Motor neuron (in vitro differentiated cells): ENCODE measurements at regions not wholly inside any gene's neighbourhood (a gene's known extent, or its start where the extent isn't known, plus 50 kb on each side); places are given as distances from the start of the nearest gene placed in this dataset.

Experiments
- ATAC-seq, 8 experiments: fragments of 200-7000 bp; cut with Tn5 transposase; replicated peaks in 6 of 8; 2 replicates each; pipeline ENCODE4 v1.8.0; 2021; ENCODE audit warnings: mild to moderate bottlenecking in 8 of 8, moderate library complexity in 8 of 8
- H3K27ac ChIP-seq, 2 donors: fragments of 250-450 bp; sonication (Bioruptor Pico); 2 replicates each; pipeline ENCODE4 v1.9.0; 2021; ENCODE audit warnings: antibody characterized with exemption in 2 of 2, mild to moderate bottlenecking in 2 of 2, moderate library complexity in 1 of 2
- H3K4me1 ChIP-seq, 2 donors: fragments of 250-450 bp; sonication (Bioruptor Pico); replicated peaks in 1 of 2; 2 replicates each; pipeline ENCODE4 v1.6.1; 2021; ENCODE audit warnings: antibody characterized with exemption in 2 of 2, mild to moderate bottlenecking in 2 of 2, moderate library complexity in 1 of 2
- H3K4me3 ChIP-seq, 5 donors: fragments of 250-450 bp; sonication (Bioruptor Pico); 2 replicates each; pipeline ENCODE4 v1.9.0; 2021; ENCODE audit warnings: antibody characterized with exemption in 5 of 5, mild to moderate bottlenecking in 5 of 5, moderate library complexity in 4 of 5
- WGBS, 10 experiments: fragments of 450-650 bp; shearing (Covaris generic); methylation state at CpG; one replicate each; pipeline ENCODE4 v1.0.0; 2022; 5-methylcytosine and 5-hydroxymethylcytosine counted together
- in situ Hi-C, 9 experiments: fragments of 400-800 bp; cut with MboI; loops; one replicate each; pipeline ENCODE4 v1.15.0; 2021; ENCODE audit warnings: low sequenced_read_pairs in 9 of 9, low pct_unique_long_range_greater_than_20kb in 2 of 9; ENCODE audit not compliant: unreplicated experiment in 9 of 9

- Histone ChIP-seq H3K4me1 (peaks cover 0 to 6% of the 10 kb centered on the region in 2 donors), H3K27ac (no peak overlapping the region), H3K4me3 (no peak overlapping the region)
- WGBS, 10 experiments, result 13 to 100% (median 70%) methylated on average over 1 to 3 of the region's 3 CpGs; no CpG with 5 or more reads in 2 of the 10 experiments
- in situ Hi-C loops, result no loop called here
- ATAC-seq, result peak in 3 of 8 experiments; percentile 68 to 82 (median 76)
Measured at GRCh38 chr4:177005674-177006230, 213.0 kb upstream of the VEGFC start.

GRCh38 chr4:177006331-177006730 is 213.6 kb upstream of the VEGFC start:
- Histone ChIP-seq H3K4me1 (peaks cover 0 to 4% of the 10 kb centered on the region in 2 donors), H3K4me3 (no peak overlapping the region), H3K27ac (no peak overlapping the region)
- ATAC-seq, result no peak
- in situ Hi-C loops, result no loop called here

GRCh38 chr4:177008071-177008835 is 215.5 kb upstream of the VEGFC start:
- in situ Hi-C loops, result no loop called here
- no peak for ATAC-seq
- H3K27ac ChIP-seq, result no peak overlapping the region
- H3K4me3 ChIP-seq, result no peak overlapping the region
- H3K4me1 ChIP-seq, result no peaks in the 10 kb centered on the region
- 75 to 100% (median 90%) methylated on average over 1 of the region's 1 CpG; no CpG with 5 or more reads in 2 of the 10 experiments for WGBS, 10 experiments

GRCh38 chr4:177008836-177009501 is 216.2 kb upstream of the VEGFC start:
- in situ Hi-C loops, result no loop called here
- ATAC-seq, result no peak
- Histone ChIP-seq H3K4me1 (no peaks in the 10 kb centered on the region), H3K4me3 (no peak overlapping the region), H3K27ac (no peak overlapping the region)
- 43 to 100% (median 81%) methylated on average over 2 to 4 of the region's 4 CpGs for WGBS, 10 experiments

GRCh38 chr4:177010418-177010817 is 217.7 kb upstream of the VEGFC start:
- no peak overlapping the region for H3K27ac ChIP-seq
- H3K4me1 ChIP-seq, result no peaks in the 10 kb centered on the region
- 43 to 100% (median 75%) methylated on average over 1 to 2 of the region's 2 CpGs; no CpG with 5 or more reads in 4 of the 10 experiments for WGBS, 10 experiments
- H3K4me3 ChIP-seq, result no peak overlapping the region
- peak in 2 of 8 experiments; percentile 9 to 55 for ATAC-seq
- in situ Hi-C loops, result no loop called here

GRCh38 chr4:177012918-177013545 is 220.3 kb upstream of the VEGFC start:
- in situ Hi-C loops, result no loop called here
- WGBS, 10 experiments, result 17 to 92% (median 72%) methylated on average over 1 of the region's 1 CpG; no CpG with 5 or more reads in 4 of the 10 experiments
- H3K4me1 ChIP-seq, result no peaks in the 10 kb centered on the region
- no peak overlapping the region for H3K27ac ChIP-seq
- ATAC-seq, result no peak
- no peak overlapping the region for H3K4me3 ChIP-seq

DNA sequence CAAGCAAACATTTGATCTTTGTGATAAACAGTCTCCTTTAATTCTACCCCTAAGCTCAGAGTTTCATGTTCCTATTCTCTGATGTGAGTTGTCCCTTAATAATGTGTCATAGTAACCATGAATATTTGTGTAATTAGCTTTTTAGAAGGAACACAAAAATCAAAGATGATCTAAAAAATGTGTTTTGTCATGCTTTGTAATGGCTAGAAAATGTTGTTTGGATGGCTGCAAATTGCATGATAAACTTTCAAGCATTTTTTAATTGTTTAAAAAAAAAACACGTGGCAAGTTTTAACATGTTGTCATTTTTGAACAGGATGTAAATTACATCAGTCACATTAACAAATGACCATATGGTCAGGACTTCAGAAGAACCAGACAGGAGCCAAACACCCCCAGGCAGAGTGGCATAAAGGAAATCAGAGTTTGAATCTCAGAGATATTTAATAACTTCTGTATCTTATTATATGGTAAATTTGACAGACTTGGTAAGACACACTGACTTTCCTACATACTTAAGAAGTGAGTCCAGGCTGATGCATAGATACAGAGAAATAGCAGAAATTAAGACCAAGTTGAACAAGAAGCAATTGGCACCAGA is 223.9 kb upstream of the VEGFC start:
- peak in 2 of 8 experiments; percentile 78 to 81 for ATAC-seq
- in situ Hi-C loops, result no loop called here
- 0 to 73% (median 42%) methylated on average over 1 of the region's 1 CpG; no CpG with 5 or more reads in 1 of the 10 experiments for WGBS, 10 experiments
- Histone ChIP-seq H3K4me1 (no peaks in the 10 kb centered on the region), H3K27ac (no peak overlapping the region), H3K4me3 (no peak overlapping the region)

DNA sequence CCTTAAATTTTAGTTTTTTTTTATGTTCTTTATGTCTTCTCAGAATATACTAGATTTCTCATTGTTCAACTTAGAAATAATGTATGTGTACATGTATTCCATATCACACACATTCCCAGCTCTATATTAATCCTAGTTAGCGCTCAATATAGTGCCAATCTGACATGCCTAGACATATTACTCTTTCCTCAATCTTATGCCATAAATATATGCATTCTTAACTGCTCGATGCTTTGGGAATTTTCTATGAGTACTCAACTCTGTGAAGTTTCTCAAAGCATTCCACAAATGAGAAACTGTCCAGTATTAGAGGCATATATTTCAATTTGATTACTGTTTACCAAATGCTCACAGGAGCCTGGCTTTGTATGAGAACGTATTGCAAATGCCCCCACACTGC is 231.2 kb upstream of the VEGFC start:
- WGBS, 10 experiments, result 33 to 100% (median 57%) methylated on average over 1 to 3 of the region's 3 CpGs; no CpG with 5 or more reads in 1 of the 10 experiments
- no peak for ATAC-seq
- H3K27ac ChIP-seq, result no peak overlapping the region

GRCh38 chr4:177032341-177032740 is 239.6 kb upstream of the VEGFC start:
- in situ Hi-C loops, result loop anchor here in 3 of 9 experiments (25.0 kb wide), 3 partner anchors 245 to 645 kb away; partner anchors contain the start of gene VEGFC (in 1 of the 3)
- Histone ChIP-seq H3K4me1 (no peaks in the 10 kb centered on the region), H3K27ac (no peak overlapping the region), H3K4me3 (no peak overlapping the region)
- ATAC-seq, result no peak
- 40 to 100% (median 86%) methylated on average over 1 of the region's 1 CpG; no CpG with 5 or more reads in 3 of the 10 experiments for WGBS, 10 experiments

More for the DNA sequence above, 231.2 kb upstream of the VEGFC start:
- in situ Hi-C loops, result no loop called here
- Histone ChIP-seq H3K4me1 (no peaks in the 10 kb centered on the region), H3K4me3 (no peak overlapping the region)

GRCh38 chr4:177033135-177033534 is 240.4 kb upstream of the VEGFC start:
- in situ Hi-C loops, result loop anchor here in 3 of 9 experiments (25.0 kb wide), 3 partner anchors 246 to 646 kb away; partner anchors contain the start of gene VEGFC (in 1 of the 3)
- Histone ChIP-seq H3K27ac (no peak overlapping the region), H3K4me3 (no peak overlapping the region), H3K4me1 (no peaks in the 10 kb centered on the region)
- peak in 3 of 8 experiments; percentile 34 to 73 (median 55) for ATAC-seq
- 23 to 86% (median 66%) methylated on average over 2 to 3 of the region's 3 CpGs; no CpG with 5 or more reads in 2 of the 10 experiments for WGBS, 10 experiments

DNA sequence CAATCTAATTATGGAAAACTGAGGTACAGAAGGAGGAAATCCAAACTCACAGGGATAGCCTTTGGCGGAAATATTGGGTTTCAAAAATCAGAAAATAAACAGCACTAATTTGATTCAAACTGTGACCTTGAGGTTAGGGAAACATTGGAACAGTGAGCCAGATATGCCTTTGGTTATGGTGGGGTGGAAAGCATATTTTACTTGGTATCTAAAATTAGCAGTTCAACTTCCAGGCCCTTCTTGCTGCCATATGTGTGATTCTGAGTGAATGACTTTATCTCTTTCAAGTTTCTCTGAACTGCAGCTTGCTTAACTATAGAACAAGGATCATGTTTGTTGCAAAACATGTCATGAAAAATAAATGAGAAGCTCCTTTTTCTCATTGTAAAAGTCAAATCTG is 240.9 kb upstream of the VEGFC start:
- no peak for ATAC-seq
- H3K27ac ChIP-seq, result no peak overlapping the region
- H3K4me3 ChIP-seq, result no peak overlapping the region
- in situ Hi-C loops, result loop anchor here in 3 of 9 experiments (25.0 kb wide), 3 partner anchors 246 to 646 kb away; partner anchors contain the start of gene VEGFC (in 1 of the 3)
- 75 to 100% (median 100%) methylated on average over 1 of the region's 1 CpG; no CpG with 5 or more reads in 4 of the 10 experiments for WGBS, 10 experiments
- H3K4me1 ChIP-seq, result no peaks in the 10 kb centered on the region

DNA sequence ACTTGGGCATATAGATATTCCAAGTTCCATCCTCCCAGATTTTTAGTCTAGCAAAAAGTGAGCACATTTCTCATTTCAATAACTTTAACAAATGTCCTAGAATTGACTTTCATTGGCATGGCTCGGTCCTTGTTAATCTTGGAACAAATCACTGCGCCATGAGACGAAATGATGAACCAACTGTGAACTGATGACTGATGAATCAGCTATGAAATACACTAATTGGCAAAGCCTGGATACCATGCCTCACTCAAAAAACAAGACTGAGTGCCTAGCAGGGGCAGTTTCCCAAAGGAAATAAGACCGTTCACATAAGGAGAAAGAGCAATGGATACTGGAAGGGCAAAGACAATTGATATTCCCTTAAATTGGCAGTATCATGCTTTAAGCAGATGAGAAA is 248.6 kb upstream of the VEGFC start:
- Histone ChIP-seq H3K27ac (no peak overlapping the region), H3K4me3 (no peak overlapping the region), H3K4me1 (no peaks in the 10 kb centered on the region)
- in situ Hi-C loops, result loop anchor here in 3 of 9 experiments (25.0 kb wide), 3 partner anchors 254 to 654 kb away; partner anchors contain the start of gene VEGFC (in 1 of the 3)
- no peak for ATAC-seq
- WGBS, 10 experiments, result 15 to 100% (median 94%) methylated on average over 1 to 4 of the region's 4 CpGs
